Upper lobe of left lung (tissue), 4 donors: ENCODE measurements at regions not wholly inside any gene's neighbourhood (a gene's known extent, or its start where the extent isn't known, plus 50 kb on each side); places are given as distances from the start of the nearest gene placed in this dataset.

Experiments used
- CTCF ChIP-seq, 6 experiments: fragments of 450-650 bp in 4 of 6; fragments of 200-600 bp in 2 of 6; sonication (generic) in 2 of 6; IDR thresholded peaks; one replicate each; pipeline ENCODE4 v1.5.1; 2016 to 2019; ENCODE audit warnings: antibody characterized with exemption in 6 of 6
- POLR2A ChIP-seq, 4 donors: fragments of 450-650 bp; IDR thresholded peaks; one replicate each; pipeline ENCODE4 v1.5.1; 2016 to 2017; ENCODE audit warnings: antibody characterized with exemption in 4 of 4, mild to moderate bottlenecking in 2 of 4

DNA sequence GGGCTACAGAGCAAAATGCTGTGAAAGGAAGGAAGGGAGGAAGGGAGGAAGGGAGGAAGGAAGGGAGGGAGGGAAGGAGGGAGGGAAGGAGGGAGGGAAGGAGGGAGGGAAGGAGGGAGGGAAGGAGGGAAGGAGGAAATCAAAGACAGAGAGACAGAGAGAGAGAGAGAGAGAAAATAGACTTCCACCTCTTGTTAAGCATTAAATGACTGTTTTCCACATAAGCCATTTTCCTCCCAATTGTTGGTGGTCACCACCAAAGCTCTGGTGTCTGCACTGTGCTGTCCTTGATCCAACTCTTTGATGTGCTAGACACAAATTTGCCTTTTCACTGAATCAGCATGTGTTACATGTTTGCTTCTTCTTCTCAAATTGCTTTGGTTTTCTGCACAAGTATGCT lies 90.7 kb upstream of the INHBA start:
- TF ChIP-seq CTCF (IDR thresholded peaks at IDR 0.05) (no peak), POLR2A (IDR thresholded peaks at IDR 0.05) (no peak)
